ENCODE measurements at regions not wholly inside any gene's neighbourhood (a gene's known extent, or its start where the extent isn't known, plus 50 kb on each side); places are given as distances from the start of the nearest gene placed in this dataset.

DNA sequence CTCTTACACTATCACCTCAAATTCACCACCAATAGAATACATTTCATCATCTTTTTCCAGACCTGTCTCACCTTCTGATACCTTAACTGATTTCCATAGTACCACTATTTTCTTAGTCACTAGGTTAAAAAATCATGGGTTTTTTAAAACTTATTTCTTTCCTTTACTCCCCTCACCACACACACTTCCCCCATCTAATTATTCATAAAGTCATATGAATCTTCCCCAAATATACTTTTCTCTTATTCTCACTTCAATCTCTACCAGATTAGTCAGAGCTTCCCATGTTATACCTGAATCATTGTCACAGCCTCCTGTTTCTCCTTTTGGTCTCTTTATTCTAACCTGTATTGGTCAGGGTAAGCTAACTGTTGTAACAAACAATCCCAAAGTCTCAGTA, 696.3 kb downstream of the BCL11A start:
- no peak overlapping the region for H3K4me3 ChIP-seq (ENCODE audit: low read depth, low read length)
- DNase-seq (ENCODE audit: low read depth), result no peak
- TF ChIP-seq CTCF (IDR thresholded peaks at IDR 0.05; ENCODE audit: insufficient read depth, low read length), result no peak

DNA sequence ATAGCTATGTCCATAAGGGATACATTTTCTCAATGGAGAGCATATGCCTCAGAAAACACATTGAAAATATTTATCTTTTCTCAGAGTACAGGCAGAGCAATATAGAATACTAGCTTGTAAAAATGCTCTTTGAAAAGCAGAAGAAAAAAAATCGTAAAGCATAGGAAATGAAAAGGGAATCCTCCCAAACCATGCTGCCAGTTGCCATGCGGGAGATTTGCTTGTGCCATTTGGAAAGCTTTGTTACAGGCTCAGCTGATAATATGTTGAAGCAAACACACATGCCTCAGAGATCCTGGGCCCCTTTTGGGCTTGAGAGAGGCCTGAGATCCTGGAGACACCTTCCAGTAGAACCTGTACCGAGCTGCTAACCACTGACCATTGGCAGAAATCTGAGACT, 697.1 kb downstream of the BCL11A start:
- DNase-seq (ENCODE audit: low read depth), result no peak
- H3K4me3 ChIP-seq (ENCODE audit: low read depth, low read length), result no peak overlapping the region
- no peak for TF ChIP-seq CTCF (IDR thresholded peaks at IDR 0.05; ENCODE audit: insufficient read depth, low read length)

GRCh38 chr2:59853032-59853431, 700.4 kb downstream of the BCL11A start:
- no peak for DNase-seq (ENCODE audit: low read depth)
- no peak for TF ChIP-seq CTCF (IDR thresholded peaks at IDR 0.05; ENCODE audit: insufficient read depth, low read length)
- no peak overlapping the region for H3K4me3 ChIP-seq (ENCODE audit: low read depth, low read length)

GRCh38 chr2:59851836-59852475, 701.5 kb downstream of the BCL11A start:
- no peak overlapping the region for H3K4me3 ChIP-seq (ENCODE audit: low read depth, low read length)
- TF ChIP-seq CTCF (IDR thresholded peaks at IDR 0.05; ENCODE audit: insufficient read depth, low read length), result no peak
- no peak for DNase-seq (ENCODE audit: low read depth)

DNA sequence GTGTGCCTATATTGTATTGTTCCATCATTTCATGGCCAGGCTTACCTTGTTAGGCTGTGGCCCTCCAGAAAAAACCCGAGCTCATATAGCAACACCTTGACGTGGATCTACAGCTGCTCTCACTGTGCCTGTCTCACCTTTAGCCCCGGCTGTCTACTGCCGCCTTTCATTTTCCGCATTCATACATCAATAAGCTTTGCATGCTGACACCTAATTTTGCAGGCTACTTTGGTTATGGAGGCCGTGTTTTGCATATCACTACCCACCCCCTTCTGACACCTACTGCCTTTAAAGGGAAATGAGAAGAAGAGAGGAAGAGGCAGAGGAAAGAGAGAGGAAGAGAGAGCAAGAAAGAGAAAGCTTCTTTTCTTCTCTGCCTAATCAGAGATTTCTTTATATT, 702.9 kb downstream of the BCL11A start:
- DNase-seq (ENCODE audit: low read depth), result no peak
- no peak overlapping the region for H3K4me3 ChIP-seq (ENCODE audit: low read depth, low read length)
- no peak for TF ChIP-seq CTCF (IDR thresholded peaks at IDR 0.05; ENCODE audit: insufficient read depth, low read length)

DNA sequence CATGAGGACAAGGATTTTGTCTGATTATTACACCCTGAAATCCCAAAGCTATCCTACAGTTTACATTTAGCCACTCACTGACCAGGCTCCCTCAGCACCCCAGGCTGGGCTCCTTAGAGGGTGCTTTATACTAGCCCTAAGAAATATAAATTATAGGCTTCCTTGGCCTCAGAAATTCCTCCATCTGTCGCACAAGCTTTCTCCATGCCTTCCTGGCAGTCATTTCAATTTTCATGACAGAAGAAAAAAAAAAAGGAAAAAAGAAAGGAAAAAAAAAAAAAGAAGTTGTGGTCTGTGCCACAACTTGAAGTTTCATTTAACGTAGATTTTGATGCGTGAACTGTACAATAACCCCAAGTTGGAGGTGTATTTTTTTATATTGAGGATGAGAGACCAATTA, 719.5 kb downstream of the BCL11A start:
- no peak for TF ChIP-seq CTCF (IDR thresholded peaks at IDR 0.05; ENCODE audit: insufficient read depth, low read length)
- DNase-seq (ENCODE audit: low read depth), result no peak

GRCh38 chr2:59830601-59831000, 722.9 kb downstream of the BCL11A start:
- no peak for TF ChIP-seq CTCF (IDR thresholded peaks at IDR 0.05; ENCODE audit: insufficient read depth, low read length)
- no peak overlapping the region for H3K4me3 ChIP-seq (ENCODE audit: low read depth, low read length)
- no peak for DNase-seq (ENCODE audit: low read depth)

More for the DNA sequence above, 719.5 kb downstream of the BCL11A start:
- no peak overlapping the region for H3K4me3 ChIP-seq (ENCODE audit: low read depth, low read length)

Data from fibroblast of the aortic adventitia (primary cell).